HUES64 (cell line): ENCODE measurements at regions not wholly inside any gene's neighbourhood (a gene's known extent, or its start where the extent isn't known, plus 50 kb on each side); places are given as distances from the start of the nearest gene placed in this dataset.
"Not testable (repeated sequence)": the region's sequence is repeated elsewhere in the genome, so short reads cannot be mapped to it uniquely, and the experiment has no call there.

ENCODE experiments used
- H3K27ac ChIP-seq: 2 replicates; pipeline ENCODE4 v1.7.0; 2013; ENCODE audit warnings: low read depth, low read length, inconsistent platforms
- H3K27me3 ChIP-seq: 2 replicates; pipeline ENCODE4 v1.6.1; 2013; ENCODE audit warnings: mild to moderate bottlenecking, low read length; ENCODE audit not compliant: insufficient read depth
- H3K36me3 ChIP-seq: 2 replicates; pipeline ENCODE4 v1.6.1; 2013; ENCODE audit warnings: mild to moderate bottlenecking, low read length; ENCODE audit not compliant: insufficient read depth
- H3K4me1 ChIP-seq: 2 replicates; pipeline ENCODE4 v1.6.1; 2013; ENCODE audit warnings: mild to moderate bottlenecking, low read length, moderate library complexity; ENCODE audit not compliant: insufficient read depth
- H3K4me3 ChIP-seq: 2 replicates; pipeline ENCODE4 v1.5.1; 2013; ENCODE audit warnings: mild to moderate bottlenecking, low read length, moderate library complexity
- H3K9ac ChIP-seq: 2 replicates; pipeline ENCODE4 v1.6.1; 2013; ENCODE audit warnings: mild to moderate bottlenecking, low read depth, low read length
- H3K9me3 ChIP-seq: 2 replicates; pipeline ENCODE4 v1.6.1; 2013; ENCODE audit warnings: low read depth, low read length; ENCODE audit not compliant: insufficient read depth
- WGBS: fragments of 150-250, 120-280 bp; methylation state at CpG from one replicate; pipeline ENCODE4 v1.1.7; 2013; ENCODE audit warnings: missing lambda C conversion rate; 5-methylcytosine and 5-hydroxymethylcytosine counted together

DNA sequence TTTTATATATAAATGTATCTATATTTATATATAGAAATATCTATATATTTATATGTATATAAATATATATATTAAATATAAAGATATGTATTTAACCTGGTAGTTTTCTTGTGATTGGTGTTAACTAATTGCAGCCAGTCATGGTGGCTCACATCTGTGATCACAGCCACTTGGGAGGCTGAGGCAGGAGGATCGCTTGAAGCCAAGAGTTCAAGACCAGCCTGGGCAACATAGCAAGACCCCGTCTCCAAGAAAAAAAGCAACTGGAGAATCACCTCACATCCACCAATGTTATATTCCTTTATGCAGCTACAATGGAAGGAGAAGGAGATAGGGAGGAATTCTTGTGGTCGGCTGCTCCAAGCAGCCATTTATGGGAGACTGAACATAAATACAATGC lies 224.9 kb downstream of the BAMBI start:
- WGBS = 100% methylated on average over 2 of the region's 3 CpGs
- H3K9ac ChIP-seq = no peak overlapping the region
- no peak overlapping the region for H3K27ac ChIP-seq
- no peak overlapping the region for H3K4me3 ChIP-seq
- no peaks in the 10 kb centered on the region for H3K27me3 ChIP-seq
- H3K36me3 ChIP-seq = no peaks in the 10 kb centered on the region
- H3K9me3 ChIP-seq = peaks cover 10% of the 10 kb centered on the region; the same call in 1 of the 2 replicates
- H3K4me1 ChIP-seq = no peaks in the 10 kb centered on the region

DNA sequence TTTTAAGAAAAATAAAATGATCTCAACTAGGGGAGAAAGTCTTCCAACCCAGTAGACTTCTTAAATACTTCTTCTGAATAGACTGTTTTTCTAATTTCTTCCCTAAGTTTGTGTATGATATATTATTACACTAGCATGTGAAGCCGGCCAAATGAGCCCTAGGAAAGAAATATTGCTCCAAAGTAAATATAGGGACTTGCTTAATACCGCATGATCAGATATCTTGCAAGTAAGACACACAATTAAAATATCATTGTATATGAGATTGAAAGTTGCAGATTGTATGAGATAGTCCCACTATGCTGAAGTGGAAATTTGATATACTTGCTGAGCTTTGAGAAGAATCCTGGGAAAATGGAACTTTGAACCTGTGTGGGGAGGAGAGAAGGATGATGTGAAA lies 225.7 kb downstream of the BAMBI start:
- H3K9me3 ChIP-seq = peaks cover 10% of the 10 kb centered on the region; the same call in 1 of the 2 replicates
- 94% methylated on average over 2 of the region's 2 CpGs for WGBS
- no peak overlapping the region for H3K9ac ChIP-seq
- no peak overlapping the region for H3K27ac ChIP-seq
- H3K36me3 ChIP-seq = no peaks in the 10 kb centered on the region
- no peaks in the 10 kb centered on the region for H3K4me1 ChIP-seq
- H3K27me3 ChIP-seq = no peaks in the 10 kb centered on the region
- no peak overlapping the region for H3K4me3 ChIP-seq

DNA sequence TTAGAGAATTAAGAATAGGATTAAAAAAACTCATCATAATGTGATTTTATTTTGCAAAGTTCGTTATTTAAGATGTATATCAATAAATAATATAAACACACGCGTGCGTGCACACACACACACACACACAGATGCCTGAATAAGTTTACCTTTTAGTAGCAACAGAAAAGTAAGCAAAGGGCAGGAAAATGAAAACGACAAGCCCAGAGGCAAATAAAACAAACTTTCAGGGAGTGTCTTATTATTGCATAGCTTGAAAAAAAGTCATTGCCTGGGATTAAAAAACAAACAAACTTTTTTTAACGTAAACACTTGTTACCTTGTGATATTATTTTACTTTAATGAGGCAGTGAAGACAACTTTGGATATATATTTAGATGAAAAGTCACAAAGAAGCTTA lies 226.4 kb downstream of the BAMBI start:
- Histone ChIP-seq H3K27me3 (no peaks in the 10 kb centered on the region), H3K36me3 (no peaks in the 10 kb centered on the region), H3K9ac (no peak overlapping the region), H3K27ac (no peak overlapping the region), H3K4me1 (no peaks in the 10 kb centered on the region), H3K4me3 (no peak overlapping the region), H3K9me3 (peaks cover 10% of the 10 kb centered on the region; the same call in 1 of the 2 replicates)
- 97% methylated on average over 5 of the region's 6 CpGs for WGBS

DNA sequence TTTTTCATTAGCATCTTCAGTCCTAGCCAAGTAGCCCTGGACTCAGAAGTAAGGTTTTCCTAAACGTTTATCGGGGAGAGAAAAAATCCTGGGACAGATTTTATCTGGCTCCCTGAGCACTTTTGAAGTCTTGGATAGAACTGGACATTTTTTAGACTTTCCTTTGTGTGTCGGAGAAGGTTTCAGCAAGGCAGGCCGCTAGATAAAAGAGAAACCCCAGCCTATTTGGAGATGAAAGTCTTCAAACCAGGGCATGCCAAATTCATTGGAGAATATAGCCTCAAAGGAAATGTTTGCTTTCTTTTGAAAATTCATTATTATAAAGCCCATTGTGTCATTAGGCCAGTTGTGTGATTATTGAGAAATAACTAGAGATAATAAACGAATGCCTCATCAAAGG lies 228.1 kb downstream of the BAMBI start:
- Histone ChIP-seq H3K9me3 (peaks cover 10% of the 10 kb centered on the region; the same call in 1 of the 2 replicates), H3K9ac (no peak overlapping the region), H3K4me3 (no peak overlapping the region), H3K27me3 (no peaks in the 10 kb centered on the region), H3K36me3 (no peaks in the 10 kb centered on the region), H3K27ac (no peak overlapping the region), H3K4me1 (no peaks in the 10 kb centered on the region)
- WGBS = 96% methylated on average over 5 of the region's 5 CpGs

- Histone ChIP-seq H3K9me3 (peaks cover 6% of the 10 kb centered on the region; the same call in 1 of the 2 replicates), H3K9ac (no peak overlapping the region), H3K36me3 (no peaks in the 10 kb centered on the region), H3K4me1 (no peaks in the 10 kb centered on the region), H3K27ac (no peak overlapping the region), H3K27me3 (no peaks in the 10 kb centered on the region), H3K4me3 (no peak overlapping the region)
- 93% methylated on average over 11 of the region's 11 CpGs for WGBS
These were observed 228.7 kb downstream of the BAMBI start for GRCh38 chr10:28906011-28906411.

GRCh38 chr10:28906415-28906814 lies 229.1 kb downstream of the BAMBI start:
- no peaks in the 10 kb centered on the region for H3K27me3 ChIP-seq
- no peak overlapping the region for H3K4me3 ChIP-seq
- no peak overlapping the region for H3K27ac ChIP-seq
- H3K4me1 ChIP-seq = no peaks in the 10 kb centered on the region
- 0 out of 2 replicates have a peak, but pooled peaks cover 2% of the 10 kb centered on the region for H3K9me3 ChIP-seq
- H3K9ac ChIP-seq = no peak overlapping the region
- H3K36me3 ChIP-seq = no peaks in the 10 kb centered on the region
- WGBS = 92% methylated on average over 4 of the region's 4 CpGs

DNA sequence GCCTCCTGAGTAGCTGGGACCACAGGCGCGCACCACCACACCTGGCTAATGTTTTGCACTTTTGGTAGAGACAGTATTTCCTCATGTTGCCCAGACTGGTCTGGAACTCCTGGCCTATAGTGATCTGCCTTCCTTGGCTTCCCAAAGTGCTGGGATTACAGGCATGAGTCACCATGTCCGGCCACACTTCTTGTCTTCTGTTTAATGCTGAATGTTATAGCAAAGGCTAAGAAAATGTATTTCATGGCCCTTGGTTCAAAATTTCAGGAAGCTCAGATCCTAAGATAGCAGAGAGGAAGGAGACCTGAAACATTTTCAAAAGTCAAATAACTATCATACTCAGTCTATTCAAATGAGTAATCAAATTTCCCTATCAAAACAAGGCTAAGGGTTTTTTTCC lies 229.6 kb downstream of the BAMBI start:
- Histone ChIP-seq H3K4me1 (no peaks in the 10 kb centered on the region), H3K9me3 (no peaks in the 10 kb centered on the region), H3K27ac (no peak overlapping the region), H3K36me3 (no peaks in the 10 kb centered on the region), H3K9ac (no peak overlapping the region), H3K27me3 (no peaks in the 10 kb centered on the region), H3K4me3 (no peak overlapping the region)
- WGBS = 97% methylated on average over 3 of the region's 3 CpGs

- Histone ChIP-seq H3K9ac (no peak overlapping the region), H3K9me3 (no peaks in the 10 kb centered on the region), H3K4me3 (no peak overlapping the region), H3K36me3 (no peaks in the 10 kb centered on the region), H3K4me1 (no peaks in the 10 kb centered on the region), H3K27me3 (no peaks in the 10 kb centered on the region), H3K27ac (no peak overlapping the region)
- 92% methylated on average over 5 of the region's 5 CpGs for WGBS
These were observed 232.6 kb downstream of the BAMBI start for GRCh38 chr10:28909875-28910274.

GRCh38 chr10:28910956-28911355 lies 233.6 kb downstream of the BAMBI start:
- H3K4me3 ChIP-seq = no peak overlapping the region
- no peaks in the 10 kb centered on the region for H3K4me1 ChIP-seq
- no peaks in the 10 kb centered on the region for H3K36me3 ChIP-seq
- H3K27me3 ChIP-seq = no peaks in the 10 kb centered on the region
- no peak overlapping the region for H3K27ac ChIP-seq
- no peak overlapping the region for H3K9ac ChIP-seq
- WGBS = 95% methylated on average over 3 of the region's 3 CpGs
- H3K9me3 ChIP-seq = no peaks in the 10 kb centered on the region

GRCh38 chr10:28911511-28911910 lies 234.2 kb downstream of the BAMBI start:
- not testable (repeated sequence) for H3K4me3 ChIP-seq, H3K9me3 ChIP-seq, H3K9ac ChIP-seq, H3K36me3 ChIP-seq, H3K27me3 ChIP-seq, H3K4me1 ChIP-seq, H3K27ac ChIP-seq
- 93% methylated on average over 7 of the region's 8 CpGs for WGBS

- Histone ChIP-seq H3K4me3 (no peak overlapping the region), H3K27ac (no peak overlapping the region), H3K36me3 (no peaks in the 10 kb centered on the region), H3K9ac (no peak overlapping the region), H3K9me3 (no peaks in the 10 kb centered on the region), H3K27me3 (no peaks in the 10 kb centered on the region), H3K4me1 (no peaks in the 10 kb centered on the region)
- WGBS = 95% methylated on average over 8 of the region's 9 CpGs
These were observed 234.9 kb downstream of the BAMBI start for GRCh38 chr10:28912017-28912783.
